Activated CD4-positive, alpha-beta T cell treated with anti-CD3 and anti-CD28 coated beads for 24 hours (primary cell): ENCODE measurements at regions not wholly inside any gene's neighbourhood (a gene's known extent, or its start where the extent isn't known, plus 50 kb on each side); places are given as distances from the start of the nearest gene placed in this dataset.
"Not testable (repeated sequence)": the region's sequence is repeated elsewhere in the genome, so short reads cannot be mapped to it uniquely, and the experiment has no call there.

Experiments used
- DNase-seq, 2 donors: peaks; one replicate each; pipeline ENCODE4 v3.0.0-alpha.2; 2020; ENCODE audit warnings: low read depth in 2 of 2

GRCh38 chr21:18819507-18819906 is 415.9 kb upstream of the TMPRSS15 start:
- no peak for DNase-seq

DNA sequence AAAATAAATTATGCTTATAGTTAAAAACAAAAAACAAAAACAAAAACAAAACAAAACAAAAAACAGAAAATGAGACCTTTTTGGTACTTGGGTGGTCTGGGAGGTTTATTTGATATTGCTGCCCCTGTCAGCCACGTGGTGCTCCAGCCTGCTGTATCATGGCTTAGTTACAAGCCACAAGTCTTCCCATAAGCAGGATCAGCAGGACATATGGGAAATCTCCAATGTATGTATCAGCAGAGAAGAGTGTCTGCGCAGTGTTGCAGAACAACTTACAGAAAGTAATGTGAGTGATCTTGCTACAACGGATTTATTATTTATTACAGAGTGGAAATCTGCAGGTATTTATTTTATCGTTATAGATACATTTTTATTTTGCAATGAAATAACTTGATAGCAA is 423.0 kb upstream of the TMPRSS15 start:
- DNase-seq, result no peak

DNA sequence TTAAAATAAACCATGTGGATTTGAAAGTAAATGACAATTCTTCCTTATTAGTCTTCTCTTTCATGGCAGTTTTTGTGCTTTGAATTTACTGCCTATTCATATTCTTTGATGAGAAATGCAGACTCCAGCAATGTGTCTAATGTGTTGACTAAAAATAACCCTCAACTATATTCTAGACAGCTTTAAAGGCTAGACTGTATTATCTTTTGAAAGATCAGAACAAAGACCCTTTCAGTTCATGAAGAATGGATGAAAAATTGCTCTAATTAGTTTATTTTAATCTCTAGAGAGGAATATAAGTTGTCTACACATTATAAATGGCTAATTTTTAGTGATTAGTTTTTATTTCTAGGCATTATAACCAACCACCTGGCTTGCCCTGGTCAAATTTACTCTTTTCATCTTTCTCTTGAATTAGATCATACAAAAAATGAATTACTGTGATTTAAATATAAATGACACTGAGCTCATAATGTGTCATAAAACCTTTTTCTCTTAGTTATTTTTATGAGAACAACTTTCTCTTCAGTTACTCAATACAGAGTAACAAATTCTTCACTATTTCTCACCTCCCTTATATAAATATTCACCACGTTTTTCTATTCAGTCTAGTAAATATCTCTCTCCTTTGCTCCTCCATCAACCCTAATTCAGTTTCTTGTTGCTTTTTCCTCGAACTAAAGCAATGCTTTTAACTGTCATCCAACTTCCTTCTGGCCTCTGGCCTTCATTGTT is 428.5 kb upstream of the TMPRSS15 start:
- no peak for DNase-seq

GRCh38 chr21:18832950-18833349 is 429.4 kb upstream of the TMPRSS15 start:
- no peak for DNase-seq

- DNase-seq, result not testable (repeated sequence)
Measured at GRCh38 chr21:18834121-18834520, 430.5 kb upstream of the TMPRSS15 start.

- DNase-seq, result no peak
Measured at GRCh38 chr21:18840239-18840638, 436.7 kb upstream of the TMPRSS15 start.

DNA sequence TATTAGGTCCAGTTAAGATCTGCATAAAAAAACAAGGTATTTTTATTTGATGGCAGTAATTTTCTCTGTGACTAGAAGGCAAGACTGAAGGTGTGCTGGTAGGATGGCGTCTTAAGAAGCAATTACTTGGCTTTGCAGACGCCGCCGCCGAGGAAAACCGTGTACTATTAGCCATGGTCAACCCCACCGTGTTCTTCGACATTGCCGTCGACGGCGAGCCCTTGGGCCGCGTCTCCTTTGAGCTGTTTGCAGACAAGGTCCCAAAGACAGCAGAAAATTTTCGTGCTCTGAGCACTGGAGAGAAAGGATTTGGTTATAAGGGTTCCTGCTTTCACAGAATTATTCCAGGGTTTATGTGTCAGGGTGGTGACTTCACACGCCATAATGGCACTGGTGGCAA is 454.0 kb upstream of the TMPRSS15 start:
- not testable (repeated sequence) for DNase-seq

DNA sequence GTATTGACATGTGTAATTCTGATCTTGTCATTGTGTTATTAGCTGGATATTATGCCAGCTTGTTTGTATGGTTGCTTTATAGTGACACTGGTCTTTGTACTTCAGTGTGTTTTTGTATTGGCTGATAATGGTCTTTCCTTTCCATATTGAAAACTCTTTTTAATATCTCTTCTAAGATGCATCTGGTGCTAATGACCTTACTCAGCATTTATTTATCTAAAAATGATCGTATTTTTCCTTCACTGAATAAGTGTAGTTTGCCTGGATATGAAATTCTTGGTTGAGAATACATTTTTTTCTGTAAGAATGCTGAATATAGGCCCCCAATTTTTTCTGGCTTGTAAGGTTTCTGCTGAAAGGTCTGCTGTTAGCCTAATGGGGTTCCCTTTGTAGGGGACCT is 465.5 kb upstream of the TMPRSS15 start:
- no peak for DNase-seq

DNA sequence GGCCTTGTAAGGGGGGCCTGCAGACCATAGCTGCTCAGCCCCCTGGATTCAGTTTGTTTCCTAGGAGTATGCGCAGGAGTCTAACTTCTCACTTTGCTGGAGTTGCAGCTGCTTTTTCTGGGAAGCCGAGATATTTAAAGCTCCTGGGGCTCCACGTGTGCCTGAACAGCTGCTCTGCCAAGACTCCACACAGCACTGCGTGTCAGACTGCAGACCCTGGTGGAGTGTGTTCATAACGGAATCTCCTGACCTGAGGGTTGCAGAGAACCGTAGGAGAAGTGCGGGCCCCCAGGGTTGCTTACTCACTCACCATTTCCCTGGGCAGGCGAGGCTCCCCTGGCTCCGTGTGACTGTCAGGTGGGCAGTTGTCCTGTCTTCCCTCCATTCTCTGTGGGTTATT is 474.3 kb upstream of the TMPRSS15 start:
- no peak for DNase-seq

GRCh38 chr21:18887922-18888602 is 484.5 kb upstream of the TMPRSS15 start:
- no peak for DNase-seq

DNA sequence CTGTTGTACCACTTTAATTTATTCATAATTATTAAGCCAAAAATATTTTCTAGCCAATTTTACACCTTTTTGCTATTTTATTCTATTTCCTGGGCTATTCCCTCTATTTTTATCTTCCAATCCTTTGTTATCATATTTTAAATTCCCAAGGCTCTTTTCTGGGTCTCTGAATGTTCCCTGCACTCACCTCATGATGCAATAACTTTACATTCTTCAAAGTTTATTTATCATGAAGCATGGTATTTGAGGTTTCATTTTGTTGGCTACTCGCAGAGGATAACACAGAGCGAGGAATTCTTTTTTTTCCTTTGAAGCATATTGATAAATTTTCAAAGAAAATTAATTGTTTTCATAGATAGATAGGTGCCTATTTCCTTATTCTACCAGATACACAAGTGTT is 489.8 kb upstream of the TMPRSS15 start:
- DNase-seq, result no peak

DNA sequence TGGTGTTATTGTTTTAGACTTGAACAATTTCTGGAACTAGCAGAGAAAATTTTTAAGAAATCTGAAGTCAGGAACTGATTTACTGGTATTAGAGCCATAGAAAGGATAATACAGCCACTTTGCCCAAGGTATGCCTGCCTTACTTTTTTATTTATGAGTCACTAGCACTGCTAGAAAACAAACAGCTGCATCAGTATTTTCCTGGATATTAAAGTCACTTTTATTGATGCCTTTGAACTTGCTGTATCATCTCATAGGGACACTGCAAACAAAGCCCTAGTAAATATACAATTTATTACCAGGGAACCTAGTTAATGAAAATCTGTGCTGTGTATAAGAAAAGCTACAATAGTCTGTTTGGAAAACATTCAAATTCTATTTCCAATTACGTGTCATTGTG is 490.8 kb upstream of the TMPRSS15 start:
- no peak for DNase-seq

DNA sequence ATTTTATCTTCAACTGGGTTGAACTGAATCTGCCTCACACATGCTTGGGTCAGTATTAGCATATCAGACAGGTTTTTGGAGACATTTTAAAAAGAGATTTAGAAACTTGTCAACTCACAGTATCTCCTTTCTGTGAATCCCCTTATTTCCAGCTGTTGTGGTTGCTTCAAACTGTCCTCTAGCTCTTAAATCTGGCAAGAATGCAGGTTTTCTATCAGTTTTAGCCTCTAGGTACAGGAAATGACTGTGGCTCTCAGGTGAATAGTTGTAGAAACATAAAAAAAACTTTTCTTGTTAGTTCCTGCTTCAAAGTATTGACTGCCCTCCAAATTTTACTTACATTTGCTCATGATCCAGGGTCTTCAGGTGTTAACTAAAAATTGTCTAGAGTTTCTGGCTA is 495.7 kb upstream of the TMPRSS15 start:
- no peak for DNase-seq

GRCh38 chr21:18902660-18903059 is 499.1 kb upstream of the TMPRSS15 start:
- DNase-seq, result no peak

DNA sequence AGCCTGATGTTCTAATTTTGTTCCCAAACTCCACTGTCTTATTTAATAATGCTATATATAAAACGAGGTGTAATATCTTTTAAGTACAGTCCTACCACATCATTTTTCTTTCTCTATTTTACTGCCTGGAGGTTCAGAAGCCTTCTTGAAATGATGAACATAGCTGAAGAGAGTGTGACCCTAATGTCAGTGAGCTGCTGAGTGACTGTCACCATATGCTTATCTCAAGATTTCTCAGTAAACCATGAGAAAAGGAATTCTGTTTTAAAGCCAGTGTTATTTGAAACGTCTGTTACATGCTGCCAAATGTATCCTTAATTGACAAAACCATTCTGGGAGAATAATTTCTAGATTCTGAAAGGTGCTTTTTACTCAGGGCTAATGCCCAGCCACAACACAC is 503.5 kb upstream of the TMPRSS15 start:
- DNase-seq, result no peak

- no peak for DNase-seq
Measured at GRCh38 chr21:18908641-18909040, 505.1 kb upstream of the TMPRSS15 start.

GRCh38 chr21:18913914-18914313 is 510.3 kb upstream of the TMPRSS15 start:
- no peak for DNase-seq

- no peak for DNase-seq
Measured at GRCh38 chr21:18914570-18914969, 511.0 kb upstream of the TMPRSS15 start.

DNA sequence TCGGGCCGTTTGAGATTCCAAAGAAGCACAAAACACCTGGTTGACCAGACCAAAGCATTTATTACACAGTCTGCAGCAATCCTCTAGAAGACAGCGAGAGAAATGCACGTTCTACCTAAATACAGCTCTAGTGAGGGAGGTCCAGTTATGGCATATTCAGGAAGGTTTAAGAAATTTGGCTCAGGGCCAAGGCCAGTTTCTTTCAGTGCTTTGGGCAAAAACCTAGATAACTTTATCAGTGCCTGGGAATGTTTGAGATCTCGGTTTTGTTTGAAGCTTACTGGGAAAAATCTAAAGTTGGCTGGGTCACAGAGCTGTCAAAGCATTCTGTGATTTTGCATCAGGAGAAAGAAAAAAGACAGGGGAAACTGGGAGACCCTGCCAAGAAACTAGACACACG is 514.0 kb upstream of the TMPRSS15 start:
- DNase-seq, result no peak

- no peak for DNase-seq
Measured at GRCh38 chr21:18931237-18931636, 527.7 kb upstream of the TMPRSS15 start.

- DNase-seq, result no peak
Measured at GRCh38 chr21:18937337-18937736, 533.8 kb upstream of the TMPRSS15 start.

DNA sequence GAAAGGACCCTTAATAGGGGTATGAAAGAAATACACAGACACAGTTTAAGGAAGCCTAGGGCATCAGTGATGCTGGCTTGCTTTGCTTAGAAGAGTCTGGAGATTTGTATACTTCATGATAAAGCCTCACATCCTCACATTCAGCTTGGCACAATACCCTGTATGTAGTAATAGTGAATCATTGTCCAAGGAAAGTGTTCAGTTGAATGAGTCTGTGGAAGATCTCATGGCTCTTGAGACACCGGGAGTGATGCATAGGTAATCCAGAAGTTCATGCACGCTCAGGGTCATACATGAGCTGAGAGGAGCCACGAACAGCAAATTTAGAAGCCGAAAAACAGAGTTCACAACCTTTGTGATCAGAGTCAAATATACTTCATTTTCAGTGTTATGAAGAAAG is 537.2 kb upstream of the TMPRSS15 start:
- no peak for DNase-seq

DNA sequence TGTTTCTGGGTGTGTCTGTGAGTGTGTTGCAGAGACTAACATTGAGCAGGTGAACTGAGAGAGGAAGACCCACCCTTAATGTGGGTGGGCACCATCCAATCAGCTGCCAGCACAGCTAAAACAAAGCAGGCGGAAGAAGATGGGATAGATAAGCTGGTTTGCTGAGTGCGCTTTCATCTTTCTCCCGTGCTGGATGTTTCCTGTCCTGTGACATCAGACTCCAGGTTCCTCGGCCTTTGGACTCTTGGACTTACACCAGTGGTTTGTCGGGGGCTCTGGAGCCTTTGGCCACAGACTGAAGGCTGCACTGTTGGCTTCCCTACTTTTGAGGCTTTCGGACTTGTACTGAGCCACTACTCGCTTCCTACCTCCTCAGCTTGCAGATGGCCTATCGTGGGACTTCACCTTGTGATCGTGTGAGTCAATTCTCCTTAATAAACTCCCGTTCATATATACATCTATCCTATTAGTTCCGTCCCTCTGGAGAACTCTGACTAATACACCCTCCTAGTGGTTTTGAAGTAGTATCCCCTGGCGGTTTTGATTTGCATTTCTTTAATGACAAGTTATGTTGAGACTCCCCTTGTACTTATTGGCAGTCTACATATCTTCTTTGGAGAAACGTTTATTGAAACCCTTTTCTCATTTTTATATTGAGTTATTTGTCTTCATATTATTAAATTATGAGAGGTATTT is 546.6 kb upstream of the TMPRSS15 start:
- no peak for DNase-seq
